Uterus (tissue), 3 donors: ENCODE measurements at regions not wholly inside any gene's neighbourhood (a gene's known extent, or its start where the extent isn't known, plus 50 kb on each side); places are given as distances from the start of the nearest gene placed in this dataset.

Experiments used
- DNase-seq, 2 donors: peaks; one replicate each; pipeline ENCODE4 v3.0.0-alpha.2; 2019 to 2020
- H3K27ac ChIP-seq, 2 donors: fragments of 200-600 bp; sonication (generic); 1 replicate in 1 of 2; 2 replicates in 1 of 2; pipeline ENCODE4 v1.5.1; 2016 to 2018
- H3K27me3 ChIP-seq, 2 donors: fragments of 200-600 bp; sonication (generic); one replicate each; pipeline ENCODE4 v1.5.1; 2018 to 2019; ENCODE audit warnings: control low read depth in 1 of 2
- H3K36me3 ChIP-seq, 2 donors: fragments of 200-600 bp; sonication (generic); one replicate each; pipeline ENCODE4 v1.5.1; 2019; ENCODE audit warnings: control low read depth in 1 of 2
- H3K4me1 ChIP-seq, 2 donors: fragments of 200-600 bp; sonication (generic); one replicate each; pipeline ENCODE4 v1.5.1; 2018 to 2019; ENCODE audit warnings: control low read depth in 1 of 2
- H3K4me3 ChIP-seq, 2 donors: fragments of 200-600 bp; sonication (generic); 1 replicate in 1 of 2; 2 replicates in 1 of 2; pipeline ENCODE4 v1.5.1; 2018 to 2019; ENCODE audit warnings: mild to moderate bottlenecking in 1 of 2
- H3K9me3 ChIP-seq, 2 donors: fragments of 200-600 bp; sonication (generic); one replicate each; pipeline ENCODE4 v1.5.1; 2019; ENCODE audit warnings: control low read depth in 1 of 2
- POLR2A ChIP-seq, 2 donors: fragments of 450-650 bp; IDR thresholded peaks; one replicate each; pipeline ENCODE4 v1.6.1; 2016; ENCODE audit warnings: antibody characterized with exemption in 2 of 2, mild to moderate bottlenecking in 1 of 2, moderate library complexity in 1 of 2
- intact Hi-C: fragments of 100-400 bp; cut with DNase I; formaldehyde crosslinking; loops from one replicate; pipeline ENCODE4 v1.15.1; 2023; ENCODE audit warnings: low total_unique reads
- TF ChIP-seq, protein P1 (sequence below), 4 experiments: fragments of 200-600 bp in 2 of 4; fragments of 450-650 bp in 2 of 4; sonication (generic) in 2 of 4; IDR thresholded peaks; one replicate each; pipeline ENCODE4 v1.5.1; 2016 to 2019; ENCODE audit warnings: antibody characterized with exemption in 4 of 4, mild to moderate bottlenecking in 2 of 4, moderate library complexity in 1 of 4
- donor health status: DM: yes; HTN: yes; CAD: no.

- no peak overlapping the region for H3K4me3 ChIP-seq
- no peaks in the 10 kb centered on the region for H3K27me3 ChIP-seq
- H3K4me1 ChIP-seq = no peaks in the 10 kb centered on the region
- no peaks in the 10 kb centered on the region for H3K9me3 ChIP-seq
- no peak overlapping the region for H3K27ac ChIP-seq
- no peak for DNase-seq
- no peaks in the 10 kb centered on the region for H3K36me3 ChIP-seq
- intact Hi-C loops = no loop called here
- TF ChIP-seq POLR2A (IDR thresholded peaks at IDR 0.05) = no peak
- TF ChIP-seq, protein P1, sequence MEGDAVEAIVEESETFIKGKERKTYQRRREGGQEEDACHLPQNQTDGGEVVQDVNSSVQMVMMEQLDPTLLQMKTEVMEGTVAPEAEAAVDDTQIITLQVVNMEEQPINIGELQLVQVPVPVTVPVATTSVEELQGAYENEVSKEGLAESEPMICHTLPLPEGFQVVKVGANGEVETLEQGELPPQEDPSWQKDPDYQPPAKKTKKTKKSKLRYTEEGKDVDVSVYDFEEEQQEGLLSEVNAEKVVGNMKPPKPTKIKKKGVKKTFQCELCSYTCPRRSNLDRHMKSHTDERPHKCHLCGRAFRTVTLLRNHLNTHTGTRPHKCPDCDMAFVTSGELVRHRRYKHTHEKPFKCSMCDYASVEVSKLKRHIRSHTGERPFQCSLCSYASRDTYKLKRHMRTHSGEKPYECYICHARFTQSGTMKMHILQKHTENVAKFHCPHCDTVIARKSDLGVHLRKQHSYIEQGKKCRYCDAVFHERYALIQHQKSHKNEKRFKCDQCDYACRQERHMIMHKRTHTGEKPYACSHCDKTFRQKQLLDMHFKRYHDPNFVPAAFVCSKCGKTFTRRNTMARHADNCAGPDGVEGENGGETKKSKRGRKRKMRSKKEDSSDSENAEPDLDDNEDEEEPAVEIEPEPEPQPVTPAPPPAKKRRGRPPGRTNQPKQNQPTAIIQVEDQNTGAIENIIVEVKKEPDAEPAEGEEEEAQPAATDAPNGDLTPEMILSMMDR (IDR thresholded peaks at IDR 0.05) = no peak
Measured at GRCh38 chr10:78844960-78845607, 223.7 kb upstream of the ZMIZ1 start.

GRCh38 chr10:78846071-78846470 lies 222.7 kb upstream of the ZMIZ1 start:
- no peak for DNase-seq
- H3K27ac ChIP-seq = no peak overlapping the region
- no peak overlapping the region for H3K4me3 ChIP-seq
- H3K27me3 ChIP-seq = no peaks in the 10 kb centered on the region
- H3K36me3 ChIP-seq = no peaks in the 10 kb centered on the region
- TF ChIP-seq POLR2A (IDR thresholded peaks at IDR 0.05) = no peak
- TF ChIP-seq, protein P1 (IDR thresholded peaks at IDR 0.05) = no peak
- no peaks in the 10 kb centered on the region for H3K4me1 ChIP-seq
- intact Hi-C loops = no loop called here
- H3K9me3 ChIP-seq = no peaks in the 10 kb centered on the region

- H3K9me3 ChIP-seq = no peaks in the 10 kb centered on the region
- no peak overlapping the region for H3K4me3 ChIP-seq
- H3K27ac ChIP-seq = no peak overlapping the region
- TF ChIP-seq POLR2A (IDR thresholded peaks at IDR 0.05) = no peak
- TF ChIP-seq, protein P1 (IDR thresholded peaks at IDR 0.05) = no peak
- DNase-seq = no peak
- no peaks in the 10 kb centered on the region for H3K27me3 ChIP-seq
- H3K36me3 ChIP-seq = no peaks in the 10 kb centered on the region
- intact Hi-C loops = no loop called here
- H3K4me1 ChIP-seq = no peaks in the 10 kb centered on the region
Measured at GRCh38 chr10:78846760-78847159, 222.0 kb upstream of the ZMIZ1 start.

DNA sequence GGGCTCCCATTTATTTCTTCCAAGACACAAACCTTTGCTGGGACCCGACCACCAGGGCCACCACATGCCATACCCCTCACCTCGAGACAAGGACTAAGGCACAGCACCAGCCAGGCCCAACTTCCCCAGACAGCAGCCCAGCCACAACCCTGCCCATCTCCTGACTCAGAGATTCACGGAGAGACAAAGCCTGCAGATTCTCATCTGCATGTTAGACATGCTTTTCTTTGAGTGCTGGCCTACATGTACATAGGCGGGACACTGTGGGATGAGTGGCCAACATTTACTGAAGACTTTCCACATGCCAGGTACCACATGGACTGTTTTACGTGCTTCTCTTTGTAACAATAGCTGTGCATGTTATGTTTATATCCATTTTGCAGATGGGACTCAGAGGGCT lies 221.3 kb upstream of the ZMIZ1 start:
- H3K4me3 ChIP-seq = no peak overlapping the region
- no peak for DNase-seq
- H3K36me3 ChIP-seq = no peaks in the 10 kb centered on the region
- H3K27ac ChIP-seq = no peak overlapping the region
- TF ChIP-seq, protein P1 (IDR thresholded peaks at IDR 0.05) = no peak
- TF ChIP-seq POLR2A (IDR thresholded peaks at IDR 0.05) = no peak
- H3K27me3 ChIP-seq = no peaks in the 10 kb centered on the region
- no peaks in the 10 kb centered on the region for H3K9me3 ChIP-seq
- no peaks in the 10 kb centered on the region for H3K4me1 ChIP-seq
- intact Hi-C loops = no loop called here

- Histone ChIP-seq H3K27ac (no peak overlapping the region), H3K4me1 (no peaks in the 10 kb centered on the region), H3K9me3 (no peaks in the 10 kb centered on the region), H3K27me3 (no peaks in the 10 kb centered on the region), H3K36me3 (no peaks in the 10 kb centered on the region), H3K4me3 (no peak overlapping the region)
- DNase-seq = no peak
- TF ChIP-seq POLR2A (IDR thresholded peaks at IDR 0.05) = no peak
- TF ChIP-seq, protein P1 (IDR thresholded peaks at IDR 0.05) = no peak
- intact Hi-C loops = no loop called here
Measured at GRCh38 chr10:78849115-78849514, 219.7 kb upstream of the ZMIZ1 start.
